ENCODE measurements at regions not wholly inside any gene's neighbourhood (a gene's known extent, or its start where the extent isn't known, plus 50 kb on each side); places are given as distances from the start of the nearest gene placed in this dataset.

GRCh38 chr2:156672556-156673332, 236.6 kb downstream of the GPD2 start:
- TF ChIP-seq POLR2A (IDR thresholded peaks at IDR 0.05; ENCODE audit: low read length) = no peak
- TF ChIP-seq GATA1 (IDR thresholded peaks at IDR 0.05; ENCODE audit: low read depth, low read length) = no peak

Measured in erythroblast (primary cell).